LNCAP (cell line): ENCODE measurements at regions not wholly inside any gene's neighbourhood (a gene's known extent, or its start where the extent isn't known, plus 50 kb on each side); places are given as distances from the start of the nearest gene placed in this dataset.

ENCODE experiments used
- TF ChIP-seq, protein P1 (sequence below): fragments of 450-650 bp; IDR thresholded peaks from 2 replicates; pipeline ENCODE4 v1.5.1; 2017; ENCODE audit warnings: mild to moderate bottlenecking

DNA sequence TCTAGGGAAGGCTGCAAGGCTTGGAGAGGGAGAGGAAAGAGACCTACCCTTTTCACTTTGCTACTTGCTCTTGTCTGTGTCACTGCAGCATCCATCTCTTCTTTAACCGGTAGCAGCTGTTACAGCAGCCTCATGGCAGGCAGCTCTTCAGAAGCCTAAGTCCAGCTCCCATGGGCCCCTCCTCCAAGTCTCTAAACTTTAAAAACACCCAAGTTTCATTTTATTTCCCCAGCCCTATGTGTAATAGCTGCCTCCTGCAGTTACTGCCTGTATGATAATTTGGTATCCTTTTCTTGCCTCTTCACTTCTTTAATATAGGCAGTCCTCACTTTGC lies 313.1 kb upstream of the PIK3R1 start:
- TF ChIP-seq, protein P1, sequence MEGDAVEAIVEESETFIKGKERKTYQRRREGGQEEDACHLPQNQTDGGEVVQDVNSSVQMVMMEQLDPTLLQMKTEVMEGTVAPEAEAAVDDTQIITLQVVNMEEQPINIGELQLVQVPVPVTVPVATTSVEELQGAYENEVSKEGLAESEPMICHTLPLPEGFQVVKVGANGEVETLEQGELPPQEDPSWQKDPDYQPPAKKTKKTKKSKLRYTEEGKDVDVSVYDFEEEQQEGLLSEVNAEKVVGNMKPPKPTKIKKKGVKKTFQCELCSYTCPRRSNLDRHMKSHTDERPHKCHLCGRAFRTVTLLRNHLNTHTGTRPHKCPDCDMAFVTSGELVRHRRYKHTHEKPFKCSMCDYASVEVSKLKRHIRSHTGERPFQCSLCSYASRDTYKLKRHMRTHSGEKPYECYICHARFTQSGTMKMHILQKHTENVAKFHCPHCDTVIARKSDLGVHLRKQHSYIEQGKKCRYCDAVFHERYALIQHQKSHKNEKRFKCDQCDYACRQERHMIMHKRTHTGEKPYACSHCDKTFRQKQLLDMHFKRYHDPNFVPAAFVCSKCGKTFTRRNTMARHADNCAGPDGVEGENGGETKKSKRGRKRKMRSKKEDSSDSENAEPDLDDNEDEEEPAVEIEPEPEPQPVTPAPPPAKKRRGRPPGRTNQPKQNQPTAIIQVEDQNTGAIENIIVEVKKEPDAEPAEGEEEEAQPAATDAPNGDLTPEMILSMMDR, result no peak

DNA sequence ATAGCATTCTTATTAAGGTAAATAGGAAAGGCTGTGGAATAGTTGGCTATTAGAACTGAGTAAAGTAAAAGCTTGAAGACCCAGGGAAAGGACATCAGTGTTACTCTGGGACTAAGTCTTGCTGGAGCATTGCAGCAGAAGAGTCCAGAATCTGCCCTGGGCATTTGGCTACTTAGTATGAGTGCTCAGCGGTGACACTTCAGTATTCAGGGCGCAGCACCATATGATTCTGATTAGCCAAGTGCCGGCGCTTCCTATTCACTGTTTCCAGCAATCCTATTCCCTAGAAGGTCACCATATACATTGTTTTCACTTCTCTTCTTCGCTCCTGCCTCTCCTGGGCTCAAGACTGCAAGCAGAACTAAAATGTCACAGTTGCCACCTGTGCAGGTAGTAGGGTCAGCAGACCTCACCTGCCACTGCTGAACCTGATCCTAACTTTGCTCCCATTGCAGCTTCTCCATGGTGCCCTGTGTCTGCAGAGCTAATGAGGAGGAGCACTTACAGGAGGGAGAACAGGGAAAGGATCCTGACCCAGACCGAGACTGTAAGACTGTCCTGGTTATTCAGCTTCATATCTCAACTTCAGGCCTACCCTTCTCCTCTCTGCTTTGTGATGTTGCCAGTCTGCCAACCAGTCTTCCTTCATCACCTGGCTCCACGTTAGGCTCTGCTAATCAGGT lies 313.6 kb upstream of the PIK3R1 start:
- TF ChIP-seq, protein P1, result no peak

DNA sequence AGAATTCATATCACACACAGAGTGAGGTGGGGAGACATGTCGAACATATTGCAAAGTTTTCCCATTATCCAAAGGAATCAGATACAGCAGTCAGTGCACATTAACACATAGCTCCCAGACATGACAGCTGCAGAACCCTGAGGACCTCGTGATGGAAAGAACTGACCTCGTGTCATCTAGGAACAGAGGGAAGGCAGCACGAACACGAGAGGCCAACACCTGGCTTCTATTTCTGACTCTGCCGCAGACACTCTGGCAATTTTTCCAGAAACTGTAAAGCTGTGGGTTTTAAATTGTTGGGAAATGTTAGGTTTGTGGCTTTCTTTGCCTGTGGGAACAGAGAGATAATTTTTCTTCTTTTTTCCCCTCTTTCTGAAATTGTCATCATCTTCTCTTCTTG lies 315.0 kb upstream of the PIK3R1 start:
- TF ChIP-seq, protein P1, result no peak

DNA sequence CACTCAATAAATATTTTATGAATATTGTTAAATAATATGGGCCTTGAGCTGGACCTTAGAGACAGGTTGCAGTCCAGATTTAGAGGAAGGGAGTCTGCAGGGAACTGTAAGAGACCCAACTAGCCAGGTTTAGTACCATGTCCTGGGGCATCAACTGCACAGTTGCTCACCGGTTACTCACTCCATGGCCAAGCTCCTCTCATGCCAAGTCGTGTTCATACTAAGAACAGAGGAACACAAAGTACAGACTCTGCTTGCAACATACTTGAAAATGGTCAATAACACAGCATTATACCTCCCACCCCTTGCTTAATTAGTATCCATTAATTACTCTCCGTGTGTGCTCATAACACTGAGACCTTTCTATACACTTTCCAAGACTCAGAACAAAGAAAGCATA lies 317.6 kb upstream of the PIK3R1 start:
- TF ChIP-seq, protein P1, result no peak

DNA sequence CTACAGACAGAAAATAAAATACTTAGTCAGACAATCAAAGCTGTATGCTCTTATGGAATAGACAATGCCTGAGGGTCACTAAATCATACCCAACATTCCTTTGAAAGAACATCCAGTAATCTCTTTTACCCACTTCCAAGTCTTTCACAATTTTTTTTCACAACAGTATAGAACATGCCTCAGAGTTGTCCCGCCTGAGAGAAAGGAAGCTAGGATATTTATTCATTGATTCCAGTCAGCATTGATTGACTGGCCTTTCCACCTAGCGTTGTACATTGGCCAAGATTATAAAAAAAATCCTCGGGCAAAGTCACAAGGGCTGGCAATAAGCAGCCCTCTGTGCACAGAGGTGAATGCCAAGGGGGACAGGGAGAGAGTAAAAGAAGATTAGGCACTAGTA lies 318.1 kb upstream of the PIK3R1 start:
- TF ChIP-seq, protein P1, result no peak

DNA sequence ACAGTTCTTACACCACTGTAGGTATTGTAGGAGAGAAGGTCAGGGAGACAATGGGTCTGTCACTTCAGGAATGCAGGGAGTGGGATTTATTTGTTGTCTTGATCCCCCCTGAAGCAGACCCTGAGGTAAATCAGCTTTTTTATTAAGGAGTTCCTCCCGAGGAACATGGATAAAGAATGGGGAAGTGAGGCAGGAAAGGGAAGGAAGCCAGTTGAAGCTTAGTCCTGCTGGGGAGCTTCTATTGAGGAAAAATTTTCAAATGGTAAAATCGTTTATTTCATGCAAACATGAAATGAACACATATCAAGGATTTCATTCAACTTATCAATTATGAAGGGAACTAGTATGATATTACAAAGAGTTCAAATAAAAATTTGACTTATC lies 318.6 kb upstream of the PIK3R1 start:
- TF ChIP-seq, protein P1, result no peak

DNA sequence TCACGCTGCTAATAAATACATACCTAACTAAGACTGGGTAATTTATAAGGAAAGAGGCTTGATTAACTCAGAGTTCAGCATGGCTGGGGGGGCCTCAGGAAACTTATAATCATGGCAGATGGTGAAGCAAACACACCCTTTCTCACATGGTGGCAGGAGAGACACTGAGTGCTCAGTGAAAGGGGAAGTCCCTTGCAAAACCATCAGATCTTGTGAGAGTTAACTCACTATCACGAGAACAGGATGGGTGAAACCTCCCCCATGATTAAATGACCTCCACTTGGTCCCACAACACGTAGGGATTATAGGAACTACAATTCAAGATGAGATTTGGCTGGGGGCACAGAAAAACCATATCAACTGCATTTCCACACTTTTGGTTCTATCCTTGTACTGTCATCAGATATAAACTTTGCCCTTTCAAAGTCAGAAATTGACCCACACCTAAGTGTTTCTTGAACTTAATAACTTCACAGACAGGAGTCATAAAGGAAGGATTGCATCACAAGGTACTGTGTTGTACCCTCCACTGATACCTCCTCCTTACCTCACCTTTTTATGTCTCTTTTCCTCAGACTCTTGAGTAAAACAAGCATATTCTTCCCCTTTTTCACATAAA lies 319.1 kb upstream of the PIK3R1 start:
- TF ChIP-seq, protein P1, result no peak

DNA sequence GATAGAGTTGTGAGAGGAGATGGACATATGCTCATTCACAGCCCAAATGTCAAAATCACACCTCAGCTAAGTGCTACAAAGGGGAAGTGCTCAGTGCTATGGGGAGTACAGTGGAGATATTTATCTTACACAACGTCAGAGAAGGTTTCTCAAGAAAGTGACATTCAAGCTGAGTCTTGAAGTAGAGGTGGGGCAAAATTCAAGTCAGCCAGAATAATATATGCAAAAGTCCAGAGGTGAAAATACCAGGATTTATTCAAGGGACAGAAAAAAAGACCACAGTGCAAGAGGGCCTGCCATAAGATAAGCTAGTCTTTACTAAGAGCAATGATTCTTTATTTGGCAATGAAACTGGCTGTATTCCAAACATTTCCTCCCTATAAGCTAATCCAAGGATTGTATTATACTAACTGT lies 327.8 kb upstream of the PIK3R1 start:
- TF ChIP-seq, protein P1, result no peak
